ENCODE measurements at regions not wholly inside any gene's neighbourhood (a gene's known extent, or its start where the extent isn't known, plus 50 kb on each side); places are given as distances from the start of the nearest gene placed in this dataset.

DNA sequence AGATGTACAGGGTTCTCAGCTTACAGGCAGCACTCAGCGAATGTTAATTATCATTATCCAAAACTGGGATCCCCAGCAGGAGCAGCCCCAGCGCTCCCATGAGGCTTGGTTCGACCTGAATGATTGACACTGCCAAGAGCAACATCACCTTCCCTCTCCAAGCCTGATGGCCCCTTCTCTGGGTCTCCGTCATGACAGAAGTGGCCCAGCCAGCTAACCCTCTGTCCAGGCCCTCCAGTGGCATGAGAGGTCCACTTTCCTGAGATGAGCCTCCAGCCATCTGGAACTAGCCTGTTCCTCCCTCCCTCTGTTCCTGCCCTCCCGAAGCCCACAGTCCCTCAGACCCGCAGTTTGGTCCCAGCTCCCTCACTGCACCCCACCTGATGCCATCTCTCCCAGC is 97.0 kb upstream of the RAB6C start:
- no peak for TF ChIP-seq POLR2AphosphoS5 (IDR thresholded peaks at IDR 0.05; ENCODE audit: low read depth, low read length)
- TF ChIP-seq MAX (IDR thresholded peaks at IDR 0.05; ENCODE audit: low read depth): no peak
- no peak for TF ChIP-seq SIN3A (IDR thresholded peaks at IDR 0.05; ENCODE audit: borderline replicate concordance, low read depth, low read length)
- TF ChIP-seq MXI1 (IDR thresholded peaks at IDR 0.05; ENCODE audit: low read depth, low read length): no peak
- no peak for TF ChIP-seq EZH2phosphoT487 (IDR thresholded peaks at IDR 0.05; ENCODE audit: borderline replicate concordance, low read depth)
- TF ChIP-seq, protein P1, sequence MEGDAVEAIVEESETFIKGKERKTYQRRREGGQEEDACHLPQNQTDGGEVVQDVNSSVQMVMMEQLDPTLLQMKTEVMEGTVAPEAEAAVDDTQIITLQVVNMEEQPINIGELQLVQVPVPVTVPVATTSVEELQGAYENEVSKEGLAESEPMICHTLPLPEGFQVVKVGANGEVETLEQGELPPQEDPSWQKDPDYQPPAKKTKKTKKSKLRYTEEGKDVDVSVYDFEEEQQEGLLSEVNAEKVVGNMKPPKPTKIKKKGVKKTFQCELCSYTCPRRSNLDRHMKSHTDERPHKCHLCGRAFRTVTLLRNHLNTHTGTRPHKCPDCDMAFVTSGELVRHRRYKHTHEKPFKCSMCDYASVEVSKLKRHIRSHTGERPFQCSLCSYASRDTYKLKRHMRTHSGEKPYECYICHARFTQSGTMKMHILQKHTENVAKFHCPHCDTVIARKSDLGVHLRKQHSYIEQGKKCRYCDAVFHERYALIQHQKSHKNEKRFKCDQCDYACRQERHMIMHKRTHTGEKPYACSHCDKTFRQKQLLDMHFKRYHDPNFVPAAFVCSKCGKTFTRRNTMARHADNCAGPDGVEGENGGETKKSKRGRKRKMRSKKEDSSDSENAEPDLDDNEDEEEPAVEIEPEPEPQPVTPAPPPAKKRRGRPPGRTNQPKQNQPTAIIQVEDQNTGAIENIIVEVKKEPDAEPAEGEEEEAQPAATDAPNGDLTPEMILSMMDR (IDR thresholded peaks at IDR 0.05): no peak
- TF ChIP-seq GABPA (IDR thresholded peaks at IDR 0.05; ENCODE audit: low read depth): no peak
- TF ChIP-seq NRF1 (IDR thresholded peaks at IDR 0.05; ENCODE audit: low read depth, low read length): no peak
- TF ChIP-seq TAF1 (IDR thresholded peaks at IDR 0.05; ENCODE audit: borderline replicate concordance, low read depth, low read length): no peak
- TF ChIP-seq, protein P2, sequence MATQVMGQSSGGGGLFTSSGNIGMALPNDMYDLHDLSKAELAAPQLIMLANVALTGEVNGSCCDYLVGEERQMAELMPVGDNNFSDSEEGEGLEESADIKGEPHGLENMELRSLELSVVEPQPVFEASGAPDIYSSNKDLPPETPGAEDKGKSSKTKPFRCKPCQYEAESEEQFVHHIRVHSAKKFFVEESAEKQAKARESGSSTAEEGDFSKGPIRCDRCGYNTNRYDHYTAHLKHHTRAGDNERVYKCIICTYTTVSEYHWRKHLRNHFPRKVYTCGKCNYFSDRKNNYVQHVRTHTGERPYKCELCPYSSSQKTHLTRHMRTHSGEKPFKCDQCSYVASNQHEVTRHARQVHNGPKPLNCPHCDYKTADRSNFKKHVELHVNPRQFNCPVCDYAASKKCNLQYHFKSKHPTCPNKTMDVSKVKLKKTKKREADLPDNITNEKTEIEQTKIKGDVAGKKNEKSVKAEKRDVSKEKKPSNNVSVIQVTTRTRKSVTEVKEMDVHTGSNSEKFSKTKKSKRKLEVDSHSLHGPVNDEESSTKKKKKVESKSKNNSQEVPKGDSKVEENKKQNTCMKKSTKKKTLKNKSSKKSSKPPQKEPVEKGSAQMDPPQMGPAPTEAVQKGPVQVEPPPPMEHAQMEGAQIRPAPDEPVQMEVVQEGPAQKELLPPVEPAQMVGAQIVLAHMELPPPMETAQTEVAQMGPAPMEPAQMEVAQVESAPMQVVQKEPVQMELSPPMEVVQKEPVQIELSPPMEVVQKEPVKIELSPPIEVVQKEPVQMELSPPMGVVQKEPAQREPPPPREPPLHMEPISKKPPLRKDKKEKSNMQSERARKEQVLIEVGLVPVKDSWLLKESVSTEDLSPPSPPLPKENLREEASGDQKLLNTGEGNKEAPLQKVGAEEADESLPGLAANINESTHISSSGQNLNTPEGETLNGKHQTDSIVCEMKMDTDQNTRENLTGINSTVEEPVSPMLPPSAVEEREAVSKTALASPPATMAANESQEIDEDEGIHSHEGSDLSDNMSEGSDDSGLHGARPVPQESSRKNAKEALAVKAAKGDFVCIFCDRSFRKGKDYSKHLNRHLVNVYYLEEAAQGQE (IDR thresholded peaks at IDR 0.05; ENCODE audit: low read depth, low read length): no peak
- no peak for TF ChIP-seq JUND (IDR thresholded peaks at IDR 0.05)
- no peak for TF ChIP-seq GATA2 (CRISPR knock-in tag; IDR thresholded peaks at IDR 0.05)

All from SK-N-SH (cell line).